WTC11 (cell line): ENCODE measurements at regions not wholly inside any gene's neighbourhood (a gene's known extent, or its start where the extent isn't known, plus 50 kb on each side); places are given as distances from the start of the nearest gene placed in this dataset.

Experiments used
- ATAC-seq: fragments of 200-7000 bp; cut with Tn5 transposase; 2 replicates; pipeline ENCODE4 v1.10.0; 2021; ENCODE audit warnings: mild to moderate bottlenecking, moderate library complexity
- CTCF ChIA-PET: fragments of 300-600 bp; sonication (Branson Sonifier 250); formaldehyde crosslinking; loops from one replicate; lab custom pipeline; 2021; ENCODE audit warnings: antibody characterized with exemption; lab: Charles Lee
- POLR2A ChIA-PET: fragments of 350-600 bp; sonication (Branson Sonifier 250); formaldehyde crosslinking; loops from one replicate; lab custom pipeline; 2021; ENCODE audit warnings: antibody characterized with exemption; lab: Charles Lee
- DNase-seq: peaks from one replicate; pipeline ENCODE4 v3.0.0; 2021; ENCODE audit warnings: low spot score
- H3K27ac Mint-ChIP-seq: 2 replicates; pipeline ENCODE4 v1.8.0; 2021; ENCODE audit warnings: mixed read lengths
- H3K27me3 Mint-ChIP-seq: 2 replicates; pipeline ENCODE4 v1.8.0; 2021; ENCODE audit warnings: low read depth, mild to moderate bottlenecking, moderate library complexity, mixed read lengths
- H3K36me3 Mint-ChIP-seq: 2 replicates; pipeline ENCODE4 v1.8.0; 2021; ENCODE audit warnings: mixed read lengths
- H3K4me1 Mint-ChIP-seq: 2 replicates; pipeline ENCODE4 v1.8.0; 2022; ENCODE audit warnings: mixed read lengths
- H3K4me3 Mint-ChIP-seq: 2 replicates; pipeline ENCODE4 v1.8.0; 2021; ENCODE audit warnings: mild to moderate bottlenecking, moderate library complexity, mixed read lengths
- H3K9me3 Mint-ChIP-seq: 2 replicates; pipeline ENCODE4 v1.8.0; 2021; ENCODE audit warnings: mixed read lengths
- ATF1 ChIP-seq: sonication (generic); formaldehyde crosslinking; IDR thresholded peaks from 2 replicates; pipeline ENCODE4 v1.8.1; 2023; ENCODE audit warnings: mild to moderate bottlenecking, moderate library complexity, missing genetic modification reagents
- CREB1 ChIP-seq: sonication (generic); formaldehyde crosslinking; IDR thresholded peaks from 2 replicates; pipeline ENCODE4 v1.8.0; 2023; ENCODE audit warnings: mild to moderate bottlenecking, missing genetic modification reagents
- E2F5 ChIP-seq: sonication (generic); formaldehyde crosslinking; IDR thresholded peaks from 2 replicates; pipeline ENCODE4 v1.8.1; 2022; ENCODE audit warnings: mild to moderate bottlenecking, moderate library complexity, missing genetic modification reagents
- ESRRA ChIP-seq: sonication (generic); formaldehyde crosslinking; IDR thresholded peaks from 2 replicates; pipeline ENCODE4 v1.8.1; 2022; ENCODE audit warnings: mild to moderate bottlenecking, missing genetic modification reagents, borderline replicate concordance
- ETV6 ChIP-seq: sonication (generic); formaldehyde crosslinking; IDR thresholded peaks from 2 replicates; pipeline ENCODE4 v1.8.1; 2022; ENCODE audit warnings: mild to moderate bottlenecking, missing genetic modification reagents
- FOXP1 ChIP-seq: sonication (generic); formaldehyde crosslinking; IDR thresholded peaks from 2 replicates; pipeline ENCODE4 v1.8.0; 2022; ENCODE audit warnings: missing genetic modification reagents, mild to moderate bottlenecking, moderate library complexity, borderline replicate concordance
- GRHL2 ChIP-seq: fragments of 250-450 bp; sonication (Bioruptor Pico); IDR thresholded peaks from 2 replicates; pipeline ENCODE4 v1.8.0; 2022; ENCODE audit warnings: mild to moderate bottlenecking, moderate library complexity; ENCODE audit not compliant: insufficient replicate concordance, severe bottlenecking
- GTF2I ChIP-seq: fragments of 250-450 bp; sonication (Bioruptor Pico); conservative IDR thresholded peaks from 2 replicates; pipeline ENCODE4 v1.4.0; 2021; ENCODE audit warnings: mild to moderate bottlenecking
- JAZF1 ChIP-seq: fragments of 250-450 bp; sonication (Bioruptor Pico); IDR thresholded peaks from 2 replicates; pipeline ENCODE4 v1.9.0; 2021; ENCODE audit warnings: moderate library complexity, mild to moderate bottlenecking, inconsistent platforms
- MXD4 ChIP-seq: fragments of 250-450 bp; sonication (Bioruptor Pico); IDR thresholded peaks from 2 replicates; pipeline ENCODE4 v1.8.0; 2021; ENCODE audit warnings: mild to moderate bottlenecking, moderate library complexity, borderline replicate concordance
- MYBL2 ChIP-seq: sonication (generic); formaldehyde crosslinking; IDR thresholded peaks from 2 replicates; pipeline ENCODE4 v1.8.1; 2023; ENCODE audit warnings: mild to moderate bottlenecking, moderate library complexity, missing genetic modification reagents
- NFE2L1 ChIP-seq: sonication (generic); formaldehyde crosslinking; IDR thresholded peaks from 2 replicates; pipeline ENCODE4 v1.8.1; 2023; ENCODE audit warnings: missing genetic modification reagents
- NR3C1 ChIP-seq: sonication (generic); formaldehyde crosslinking; conservative IDR thresholded peaks from 2 replicates; pipeline ENCODE4 v1.8.1; 2023; ENCODE audit warnings: low read depth, mild to moderate bottlenecking, missing genetic modification reagents
- RELA ChIP-seq: sonication (generic); formaldehyde crosslinking; IDR thresholded peaks from 2 replicates; pipeline ENCODE4 v1.8.1; 2022; ENCODE audit warnings: missing genetic modification reagents, mild to moderate bottlenecking, borderline replicate concordance
- RORB ChIP-seq: fragments of 250-450 bp; sonication (Bioruptor Pico); IDR thresholded peaks from 2 replicates; pipeline ENCODE4 v1.9.0; 2021; ENCODE audit warnings: mild to moderate bottlenecking
- SMAD3 ChIP-seq: sonication (generic); formaldehyde crosslinking; IDR thresholded peaks from 2 replicates; pipeline ENCODE4 v1.8.0; 2022; ENCODE audit warnings: missing genetic modification reagents, mild to moderate bottlenecking, borderline replicate concordance
- SMAD4 ChIP-seq: sonication (generic); formaldehyde crosslinking; IDR thresholded peaks from 2 replicates; pipeline ENCODE4 v1.8.0; 2022; ENCODE audit warnings: mild to moderate bottlenecking, missing genetic modification reagents
- TP53 ChIP-seq: sonication (generic); formaldehyde crosslinking; IDR thresholded peaks from 2 replicates; pipeline ENCODE4 v1.8.1; 2023; ENCODE audit warnings: mild to moderate bottlenecking, missing genetic modification reagents
- USF1 ChIP-seq: sonication (generic); formaldehyde crosslinking; IDR thresholded peaks from 2 replicates; pipeline ENCODE4 v1.8.0; 2022; ENCODE audit warnings: mild to moderate bottlenecking, missing genetic modification reagents
- ZNF138 ChIP-seq: sonication (generic); formaldehyde crosslinking; conservative IDR thresholded peaks from 2 replicates; pipeline ENCODE4 v1.8.1; 2022; ENCODE audit warnings: mild to moderate bottlenecking, moderate library complexity, missing genetic modification reagents
- ZNF263 ChIP-seq: sonication (generic); formaldehyde crosslinking; IDR thresholded peaks from 2 replicates; pipeline ENCODE4 v1.8.1; 2022; ENCODE audit warnings: low read depth, mild to moderate bottlenecking, moderate library complexity, missing genetic modification reagents
- TF ChIP-seq, protein P1 (sequence below): sonication (generic); formaldehyde crosslinking; IDR thresholded peaks from 2 replicates; pipeline ENCODE4 v1.8.1; 2023; ENCODE audit warnings: mild to moderate bottlenecking, missing genetic modification reagents
- TF ChIP-seq, protein P2 (sequence below): fragments of 250-450 bp; sonication (Bioruptor Pico); IDR thresholded peaks from 2 replicates; pipeline ENCODE4 v1.8.0; 2021; ENCODE audit warnings: mild to moderate bottlenecking

DNA sequence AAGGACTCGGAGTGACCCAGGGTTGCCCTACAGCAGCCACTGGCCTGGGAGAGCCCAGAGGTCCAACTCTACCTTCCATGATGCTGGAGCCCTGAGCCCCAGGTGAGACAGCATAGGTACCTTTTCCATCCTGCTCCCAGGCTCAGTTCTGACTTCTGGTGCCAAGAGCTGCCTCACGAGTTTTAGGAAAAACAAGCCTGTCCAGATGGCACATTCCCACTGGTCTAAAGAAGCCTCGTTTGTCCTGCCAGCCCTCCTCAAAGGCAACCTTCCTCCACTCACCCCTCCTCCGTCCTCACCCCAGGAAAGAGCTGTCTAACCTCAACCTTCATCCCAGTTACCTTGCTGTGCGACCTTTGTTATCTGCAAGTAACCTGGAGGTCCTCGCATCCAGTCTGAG is 53.5 kb upstream of the PRELP start (continued):
- TF ChIP-seq USF1 (CRISPR knock-in tag) (no peak), TP53 (CRISPR knock-in tag) (no peak), SMAD3 (no peak), E2F5 (CRISPR knock-in tag) (no peak)

DNA sequence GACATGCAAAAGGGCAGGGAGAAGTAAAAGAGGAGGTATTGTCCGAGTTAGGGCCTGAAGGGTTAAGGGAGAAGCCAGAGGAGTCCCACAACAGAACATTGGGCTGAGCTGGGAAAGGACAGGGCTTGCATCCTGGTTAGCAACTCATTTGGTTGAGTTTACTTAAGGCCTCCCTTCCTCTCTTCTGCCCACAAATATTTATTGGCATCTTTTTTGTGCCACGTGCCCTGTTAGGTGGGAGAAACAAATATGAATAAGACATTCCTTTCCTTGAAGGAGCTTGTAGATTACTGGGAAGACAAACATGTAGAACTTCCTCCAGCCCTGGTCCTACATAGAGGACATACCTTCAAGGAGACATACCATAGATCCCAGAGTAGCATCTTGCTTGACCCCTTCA is 53.0 kb upstream of the PRELP start:
- ATAC-seq (no peak), DNase-seq (no peak)
- POLR2A ChIA-PET = no interaction called here
- H3K27ac Mint-ChIP-seq = no peak overlapping the region
- TF ChIP-seq ZNF263 (CRISPR knock-in tag) (no peak), ATF1 (CRISPR knock-in tag) (no peak), RORB (CRISPR knock-in tag) (no peak), CREB1 (no peak), MYBL2 (CRISPR knock-in tag) (no peak), SMAD4 (CRISPR knock-in tag) (no peak), JAZF1 (CRISPR knock-in tag) (no peak), NFE2L1 (CRISPR knock-in tag) (no peak)
- TF ChIP-seq, protein P1, sequence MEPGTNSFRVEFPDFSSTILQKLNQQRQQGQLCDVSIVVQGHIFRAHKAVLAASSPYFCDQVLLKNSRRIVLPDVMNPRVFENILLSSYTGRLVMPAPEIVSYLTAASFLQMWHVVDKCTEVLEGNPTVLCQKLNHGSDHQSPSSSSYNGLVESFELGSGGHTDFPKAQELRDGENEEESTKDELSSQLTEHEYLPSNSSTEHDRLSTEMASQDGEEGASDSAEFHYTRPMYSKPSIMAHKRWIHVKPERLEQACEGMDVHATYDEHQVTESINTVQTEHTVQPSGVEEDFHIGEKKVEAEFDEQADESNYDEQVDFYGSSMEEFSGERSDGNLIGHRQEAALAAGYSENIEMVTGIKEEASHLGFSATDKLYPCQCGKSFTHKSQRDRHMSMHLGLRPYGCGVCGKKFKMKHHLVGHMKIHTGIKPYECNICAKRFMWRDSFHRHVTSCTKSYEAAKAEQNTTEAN = no peak
- TF ChIP-seq, protein P2, sequence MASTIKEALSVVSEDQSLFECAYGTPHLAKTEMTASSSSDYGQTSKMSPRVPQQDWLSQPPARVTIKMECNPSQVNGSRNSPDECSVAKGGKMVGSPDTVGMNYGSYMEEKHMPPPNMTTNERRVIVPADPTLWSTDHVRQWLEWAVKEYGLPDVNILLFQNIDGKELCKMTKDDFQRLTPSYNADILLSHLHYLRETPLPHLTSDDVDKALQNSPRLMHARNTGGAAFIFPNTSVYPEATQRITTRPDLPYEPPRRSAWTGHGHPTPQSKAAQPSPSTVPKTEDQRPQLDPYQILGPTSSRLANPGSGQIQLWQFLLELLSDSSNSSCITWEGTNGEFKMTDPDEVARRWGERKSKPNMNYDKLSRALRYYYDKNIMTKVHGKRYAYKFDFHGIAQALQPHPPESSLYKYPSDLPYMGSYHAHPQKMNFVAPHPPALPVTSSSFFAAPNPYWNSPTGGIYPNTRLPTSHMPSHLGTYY (CRISPR knock-in tag) = no peak
- CTCF ChIA-PET = no interaction called here
- H3K9me3 Mint-ChIP-seq = no peaks in the 10 kb centered on the region
- no peaks in the 10 kb centered on the region for H3K36me3 Mint-ChIP-seq
- no peaks in the 10 kb centered on the region; the same call in none of the 2 replicates for H3K27me3 Mint-ChIP-seq
- H3K4me1 Mint-ChIP-seq = peaks cover 8% of the 10 kb centered on the region
- H3K4me3 Mint-ChIP-seq = no peak overlapping the region

DNA sequence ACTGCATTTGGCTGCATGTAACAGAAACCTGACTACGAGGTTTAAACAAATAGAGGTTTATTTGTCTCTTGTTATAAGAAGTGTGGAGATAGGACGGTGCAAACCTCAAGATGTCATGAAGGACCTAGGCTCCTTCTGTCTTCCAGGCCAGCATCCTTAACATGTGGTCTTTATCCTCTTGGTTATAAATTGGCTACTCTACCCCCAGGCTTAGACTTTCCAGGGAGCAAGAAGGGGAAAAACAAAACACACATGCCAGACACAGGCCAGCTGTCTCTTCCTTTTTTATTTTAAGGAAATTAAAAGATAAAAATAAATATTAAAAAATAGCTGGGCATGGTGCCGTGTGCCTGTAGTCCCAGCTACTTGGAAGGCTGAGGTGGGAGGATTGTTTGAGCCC is 51.3 kb upstream of the PRELP start:
- H3K27me3 Mint-ChIP-seq = no peaks in the 10 kb centered on the region; the same call in 1 of the 2 replicates
- no peaks in the 10 kb centered on the region for H3K36me3 Mint-ChIP-seq
- H3K9me3 Mint-ChIP-seq = no peaks in the 10 kb centered on the region
- H3K4me3 Mint-ChIP-seq = no peak overlapping the region
- DNase-seq (no peak), ATAC-seq (no peak)
- peaks cover 8% of the 10 kb centered on the region for H3K4me1 Mint-ChIP-seq
- TF ChIP-seq SMAD4 (CRISPR knock-in tag) (no peak), USF1 (CRISPR knock-in tag) (no peak), ESRRA (CRISPR knock-in tag) (no peak), GRHL2 (CRISPR knock-in tag) (no peak), FOXP1 (CRISPR knock-in tag) (no peak), MXD4 (CRISPR knock-in tag) (no peak), ETV6 (CRISPR knock-in tag) (no peak), RELA (CRISPR knock-in tag) (no peak), ZNF138 (CRISPR knock-in tag) (no peak), NR3C1 (CRISPR knock-in tag) (no peak), SMAD3 (no peak), GTF2I (CRISPR knock-in tag) (no peak)
- POLR2A ChIA-PET = no interaction called here
- no peak overlapping the region for H3K27ac Mint-ChIP-seq
- CTCF ChIA-PET = no interaction called here
